Central memory CD8-positive, alpha-beta T cell (primary cell): ENCODE measurements at regions not wholly inside any gene's neighbourhood (a gene's known extent, or its start where the extent isn't known, plus 50 kb on each side); places are given as distances from the start of the nearest gene placed in this dataset.

ENCODE experiments used
- ATAC-seq: fragments of 150-1000 bp; cut with Tn5 transposase; replicated peaks from 2 replicates; pipeline ENCODE4 v1.10.0; 2022; ENCODE audit warnings: mild to moderate bottlenecking, moderate FRiP score, moderate number of reproducible peaks; ENCODE audit not compliant: poor library complexity, severe bottlenecking; ENCODE audit errors: extremely low read depth
- DNase-seq, 2 donors: peaks; one replicate each; pipeline ENCODE4 v3.0.0; 2021; ENCODE audit warnings: low spot score in 2 of 2
- H3K27ac Mint-ChIP-seq: one replicate; pipeline ENCODE4 v1.8.0; 2022; ENCODE audit warnings: low read depth, mild to moderate bottlenecking, moderate library complexity, mixed read lengths
- H3K27me3 Mint-ChIP-seq: one replicate; pipeline ENCODE4 v1.8.0; 2022; ENCODE audit warnings: mixed read lengths
- H3K36me3 Mint-ChIP-seq: one replicate; pipeline ENCODE4 v1.8.0; 2022; ENCODE audit warnings: mild to moderate bottlenecking, moderate library complexity, mixed read lengths; ENCODE audit not compliant: insufficient read depth
- H3K4me1 Mint-ChIP-seq: one replicate; pipeline ENCODE4 v1.8.0; 2022; ENCODE audit warnings: mixed read lengths
- H3K4me3 Mint-ChIP-seq: one replicate; pipeline ENCODE4 v1.8.0; 2022; ENCODE audit warnings: mild to moderate bottlenecking, moderate library complexity, mixed read lengths
- H3K9me3 Mint-ChIP-seq: one replicate; pipeline ENCODE4 v1.8.0; 2022; ENCODE audit warnings: mixed read lengths

DNA sequence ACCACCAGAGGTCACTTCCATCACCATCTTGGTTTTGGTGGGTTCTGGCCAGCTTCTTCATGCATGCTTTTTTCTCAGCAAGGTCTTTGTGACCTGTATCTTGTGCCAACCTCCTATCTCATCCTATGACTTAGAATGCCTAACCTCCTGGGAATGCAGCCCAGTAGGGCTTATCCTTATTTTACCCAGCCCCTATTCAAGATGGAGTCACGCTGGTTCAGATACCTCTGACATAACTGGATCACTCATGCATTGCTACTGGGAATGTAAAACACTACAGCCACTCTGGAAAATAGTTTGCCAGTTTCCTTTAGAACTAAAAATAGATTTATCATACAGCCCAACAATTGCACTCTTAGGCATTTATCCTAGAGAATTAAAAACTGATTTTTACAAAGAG is 219.2 kb downstream of the IRS1 start:
- H3K27me3 Mint-ChIP-seq: peaks cover 16% of the 10 kb centered on the region
- DNase-seq: no peak
- no peak for ATAC-seq
- no peak overlapping the region for H3K27ac Mint-ChIP-seq
- H3K36me3 Mint-ChIP-seq: no peaks in the 10 kb centered on the region
- H3K4me3 Mint-ChIP-seq: no peak overlapping the region
- no peaks in the 10 kb centered on the region for H3K4me1 Mint-ChIP-seq
- peaks cover 11% of the 10 kb centered on the region for H3K9me3 Mint-ChIP-seq

DNA sequence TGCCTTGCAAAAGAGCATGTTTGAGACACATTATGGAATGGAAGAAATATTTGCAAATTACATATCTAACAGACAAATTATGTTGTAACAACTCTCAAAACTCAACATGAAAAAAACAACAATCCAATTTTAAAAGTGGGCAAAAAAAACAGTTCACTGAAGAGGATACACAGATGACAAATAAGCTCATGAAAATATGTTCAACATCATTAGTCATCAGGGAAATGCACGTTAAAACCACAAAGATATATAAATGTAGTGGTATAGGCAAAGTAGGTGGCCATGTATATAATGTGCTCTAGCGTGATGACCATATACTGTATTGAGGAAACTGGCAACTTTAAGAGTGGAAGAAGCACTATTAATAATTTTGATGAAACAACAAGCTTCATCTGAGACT is 220.1 kb downstream of the IRS1 start:
- H3K36me3 Mint-ChIP-seq: no peaks in the 10 kb centered on the region

DNA sequence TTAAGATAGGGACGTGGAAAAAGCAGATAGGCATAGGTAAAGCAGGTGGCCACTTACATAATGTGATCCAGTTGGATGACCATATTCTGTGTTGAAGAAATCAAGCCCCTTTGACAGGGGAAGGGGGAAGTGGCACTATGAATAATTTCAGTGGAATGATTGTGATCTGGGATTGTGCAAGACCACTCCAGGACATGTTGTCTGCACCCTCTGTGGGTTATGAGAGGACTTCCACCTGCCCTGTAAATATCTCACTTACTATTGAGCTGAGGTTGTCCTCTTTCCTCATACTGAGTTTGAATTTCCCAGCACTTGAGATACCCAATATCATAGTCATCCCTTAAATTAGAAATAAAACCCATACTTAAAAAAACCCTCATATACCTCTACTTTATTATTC is 220.7 kb downstream of the IRS1 start:
- no peak overlapping the region for H3K27ac Mint-ChIP-seq
- no peak overlapping the region for H3K4me3 Mint-ChIP-seq
- no peaks in the 10 kb centered on the region for H3K36me3 Mint-ChIP-seq
- H3K4me1 Mint-ChIP-seq: no peaks in the 10 kb centered on the region
- peaks cover 11% of the 10 kb centered on the region for H3K9me3 Mint-ChIP-seq
- H3K27me3 Mint-ChIP-seq: peaks cover 16% of the 10 kb centered on the region
- DNase-seq: no peak
- ATAC-seq: no peak

More for the DNA sequence above, 220.1 kb downstream of the IRS1 start:
- H3K4me3 Mint-ChIP-seq: no peak overlapping the region
- H3K27me3 Mint-ChIP-seq: peaks cover 16% of the 10 kb centered on the region
- no peak overlapping the region for H3K27ac Mint-ChIP-seq
- H3K4me1 Mint-ChIP-seq: no peaks in the 10 kb centered on the region
- no peak for DNase-seq
- ATAC-seq: no peak
- peaks cover 11% of the 10 kb centered on the region for H3K9me3 Mint-ChIP-seq

DNA sequence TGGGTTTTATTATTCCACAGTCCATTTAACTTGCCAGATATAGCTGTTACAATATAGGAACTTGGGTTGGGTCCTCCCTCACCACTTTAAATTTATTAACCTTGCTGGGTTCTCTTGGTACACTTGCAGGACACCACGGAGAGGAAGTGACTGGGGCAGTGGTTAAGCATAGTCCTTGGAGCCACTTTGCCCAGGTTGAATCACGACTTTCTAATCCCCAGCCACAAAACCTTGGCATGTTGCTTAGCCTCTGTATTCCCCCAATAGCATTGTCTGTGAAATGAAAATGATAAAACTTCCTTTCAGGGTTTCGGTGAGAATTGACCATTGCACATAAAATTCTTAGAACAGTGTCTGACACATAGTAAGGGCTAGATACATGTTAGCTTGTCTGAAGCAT is 221.2 kb downstream of the IRS1 start:
- H3K36me3 Mint-ChIP-seq: no peaks in the 10 kb centered on the region
- DNase-seq: no peak
- H3K27me3 Mint-ChIP-seq: peaks cover 12% of the 10 kb centered on the region
- peaks cover 9% of the 10 kb centered on the region for H3K9me3 Mint-ChIP-seq
- no peak for ATAC-seq
- H3K4me1 Mint-ChIP-seq: no peaks in the 10 kb centered on the region
- H3K27ac Mint-ChIP-seq: no peak overlapping the region
- no peak overlapping the region for H3K4me3 Mint-ChIP-seq

DNA sequence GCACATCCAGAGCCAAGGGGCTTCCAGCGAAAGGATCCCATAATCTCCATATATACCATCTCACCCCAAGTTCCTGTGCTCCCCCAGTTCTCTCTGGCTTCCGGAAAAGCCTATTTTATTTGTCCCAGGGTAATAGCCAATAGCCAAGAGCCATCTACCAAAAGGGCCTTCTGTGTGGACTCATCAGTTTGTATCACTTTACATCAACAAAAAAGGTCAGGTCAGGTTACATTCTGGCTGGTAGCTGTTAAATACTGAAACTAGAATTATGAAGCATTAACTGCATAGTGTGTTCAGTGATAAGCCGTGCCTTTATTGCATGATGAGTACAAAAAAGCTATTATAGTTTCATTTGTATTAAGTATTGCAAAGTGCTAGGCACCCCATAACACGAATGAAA is 223.7 kb downstream of the IRS1 start:
- no peaks in the 10 kb centered on the region for H3K4me1 Mint-ChIP-seq
- ATAC-seq: no peak
- H3K36me3 Mint-ChIP-seq: no peaks in the 10 kb centered on the region
- no peak overlapping the region for H3K4me3 Mint-ChIP-seq
- no peak for DNase-seq
- H3K27me3 Mint-ChIP-seq: peaks cover 12% of the 10 kb centered on the region
- H3K27ac Mint-ChIP-seq: no peak overlapping the region
- H3K9me3 Mint-ChIP-seq: no peaks in the 10 kb centered on the region

DNA sequence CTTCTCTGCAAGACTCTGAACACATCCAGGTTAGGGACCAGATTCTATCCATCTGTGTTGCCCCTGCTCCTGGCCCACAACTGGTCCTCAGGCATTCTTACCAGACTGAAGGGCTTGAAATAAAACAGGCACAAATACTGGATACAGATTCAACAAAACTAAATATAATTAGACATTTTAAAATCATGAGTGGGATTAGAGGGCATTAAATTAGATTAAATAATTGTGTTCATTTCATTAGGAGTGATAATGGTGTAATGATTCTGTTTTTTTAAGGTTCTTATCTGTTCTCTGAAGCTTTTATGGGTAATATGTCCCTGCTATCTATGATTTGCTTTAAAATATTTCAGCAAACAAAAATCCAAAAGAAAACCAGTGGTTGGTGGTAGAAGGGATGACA is 226.5 kb downstream of the IRS1 start:
- no peak for ATAC-seq

DNA sequence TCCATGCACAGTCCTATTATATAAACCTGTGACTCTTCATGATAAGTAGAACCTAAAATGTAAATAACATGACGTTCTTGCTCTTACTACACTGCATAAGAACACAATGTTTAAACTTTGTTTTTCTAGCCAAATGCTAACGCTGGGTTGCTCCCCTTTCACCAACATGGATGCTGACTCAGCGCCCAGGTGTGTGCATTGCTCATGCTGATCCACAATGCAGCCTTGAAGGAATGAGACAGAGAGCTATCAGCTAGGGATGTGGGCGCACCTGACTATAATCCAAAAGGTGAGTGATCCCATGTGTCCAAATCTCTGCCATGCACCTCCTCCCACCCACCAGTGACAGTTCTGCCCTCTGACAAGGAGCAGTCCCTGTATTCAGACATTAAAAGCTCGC is 235.0 kb downstream of the IRS1 start:
- Mint-ChIP-seq H3K27me3 (peaks cover 20% of the 10 kb centered on the region), H3K4me3 (no peak overlapping the region), H3K36me3 (no peaks in the 10 kb centered on the region), H3K9me3 (no peaks in the 10 kb centered on the region), H3K4me1 (no peaks in the 10 kb centered on the region), H3K27ac (no peak overlapping the region)
- DNase-seq: no peak
- ATAC-seq: no peak

More for the DNA sequence above, 226.5 kb downstream of the IRS1 start:
- H3K27me3 Mint-ChIP-seq: peaks cover 12% of the 10 kb centered on the region
- H3K27ac Mint-ChIP-seq: no peak overlapping the region
- H3K36me3 Mint-ChIP-seq: no peaks in the 10 kb centered on the region
- H3K4me1 Mint-ChIP-seq: no peaks in the 10 kb centered on the region
- H3K9me3 Mint-ChIP-seq: no peaks in the 10 kb centered on the region
- H3K4me3 Mint-ChIP-seq: no peak overlapping the region
- no peak for DNase-seq

DNA sequence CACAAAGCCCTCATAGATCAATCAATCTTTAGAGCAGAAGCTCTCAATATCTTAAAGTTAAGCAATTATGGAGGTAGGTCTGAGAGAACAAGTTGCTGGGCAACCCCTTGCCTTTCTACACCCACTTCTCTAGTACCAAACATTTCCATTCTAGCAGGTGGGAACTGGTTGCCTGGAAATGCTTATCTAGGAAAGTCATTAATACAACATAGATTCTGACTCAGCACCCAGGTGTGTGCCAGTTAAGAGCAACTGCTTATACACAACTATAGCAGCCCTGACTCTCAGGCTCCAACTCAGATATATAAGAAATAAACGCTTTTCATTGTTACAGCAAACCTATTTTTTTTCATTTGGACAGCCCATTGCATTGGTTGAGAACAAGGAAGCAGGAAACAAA is 237.7 kb downstream of the IRS1 start:
- ATAC-seq: no peak
- Mint-ChIP-seq H3K9me3 (no peaks in the 10 kb centered on the region), H3K27me3 (peaks cover 30% of the 10 kb centered on the region), H3K27ac (no peak overlapping the region), H3K4me3 (no peak overlapping the region), H3K4me1 (no peaks in the 10 kb centered on the region), H3K36me3 (no peaks in the 10 kb centered on the region)
- DNase-seq: no peak

DNA sequence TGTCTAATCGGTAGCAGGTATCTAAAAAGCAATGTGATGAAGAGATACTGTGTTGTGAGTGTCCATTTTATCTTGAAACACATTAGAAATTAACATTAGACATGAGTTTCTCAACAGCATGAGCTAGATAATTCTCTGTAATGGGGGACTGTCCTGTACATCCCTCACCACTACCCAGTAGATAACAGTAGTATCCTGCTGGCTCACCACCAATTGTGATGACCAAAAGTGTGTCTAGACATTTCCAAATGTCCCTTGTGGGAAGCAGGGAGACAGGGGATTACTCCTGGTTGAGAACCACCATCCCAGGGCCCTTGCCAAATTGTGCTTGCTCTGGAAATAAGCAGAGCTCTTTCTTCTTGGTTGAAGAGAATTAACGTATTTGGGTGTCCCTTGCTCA is 239.3 kb downstream of the IRS1 start:
- Mint-ChIP-seq H3K4me1 (no peaks in the 10 kb centered on the region), H3K9me3 (no peaks in the 10 kb centered on the region), H3K36me3 (no peaks in the 10 kb centered on the region), H3K27me3 (peaks cover 30% of the 10 kb centered on the region), H3K27ac (no peak overlapping the region), H3K4me3 (no peak overlapping the region)
- no peak for DNase-seq
- ATAC-seq: no peak

DNA sequence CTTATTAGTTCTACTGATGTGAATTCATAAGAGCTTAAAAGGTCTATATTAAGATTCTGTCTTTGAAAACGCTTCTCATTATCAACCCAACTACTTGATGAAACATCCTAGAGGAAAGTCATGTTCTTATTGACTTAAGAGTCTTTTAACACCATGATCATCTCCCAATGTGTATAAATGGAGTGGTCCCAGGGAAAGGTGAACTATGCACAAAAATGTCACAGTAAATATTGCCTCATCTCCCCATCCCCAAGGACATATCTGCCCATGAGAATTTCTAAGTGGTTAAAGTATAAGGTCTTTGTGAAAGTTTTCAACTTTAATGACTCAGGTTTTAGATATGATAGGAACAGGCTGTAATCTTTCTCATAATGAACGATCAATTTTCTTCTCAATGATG is 240.1 kb downstream of the IRS1 start:
- no peak for DNase-seq
- Mint-ChIP-seq H3K36me3 (no peaks in the 10 kb centered on the region), H3K4me1 (no peaks in the 10 kb centered on the region), H3K27me3 (peaks cover 24% of the 10 kb centered on the region), H3K9me3 (no peaks in the 10 kb centered on the region), H3K4me3 (no peak overlapping the region), H3K27ac (no peak overlapping the region)
- no peak for ATAC-seq

DNA sequence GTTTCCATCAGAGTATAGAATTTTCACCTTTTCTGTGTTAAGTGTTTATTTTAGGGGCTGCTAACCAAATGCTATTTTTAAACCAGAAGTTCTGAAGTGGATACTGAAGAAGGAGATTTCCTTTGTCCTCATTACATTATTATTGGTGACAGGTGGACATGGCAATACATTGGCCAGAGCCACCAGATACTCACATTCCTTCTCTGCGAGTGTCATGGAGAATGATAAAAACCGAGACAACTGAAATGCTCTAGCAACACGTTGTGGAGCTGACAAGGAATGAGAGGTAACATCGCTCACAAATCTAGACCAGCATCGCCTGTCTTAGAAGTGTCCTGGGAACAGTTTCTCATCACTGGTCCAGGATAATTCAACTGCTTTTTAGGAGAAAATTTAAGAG is 241.2 kb downstream of the IRS1 start:
- no peak overlapping the region for H3K4me3 Mint-ChIP-seq
- no peak for DNase-seq
- H3K36me3 Mint-ChIP-seq: no peaks in the 10 kb centered on the region
- H3K9me3 Mint-ChIP-seq: no peaks in the 10 kb centered on the region
- no peaks in the 10 kb centered on the region for H3K4me1 Mint-ChIP-seq
- peaks cover 17% of the 10 kb centered on the region for H3K27me3 Mint-ChIP-seq
- no peak overlapping the region for H3K27ac Mint-ChIP-seq
- no peak for ATAC-seq

DNA sequence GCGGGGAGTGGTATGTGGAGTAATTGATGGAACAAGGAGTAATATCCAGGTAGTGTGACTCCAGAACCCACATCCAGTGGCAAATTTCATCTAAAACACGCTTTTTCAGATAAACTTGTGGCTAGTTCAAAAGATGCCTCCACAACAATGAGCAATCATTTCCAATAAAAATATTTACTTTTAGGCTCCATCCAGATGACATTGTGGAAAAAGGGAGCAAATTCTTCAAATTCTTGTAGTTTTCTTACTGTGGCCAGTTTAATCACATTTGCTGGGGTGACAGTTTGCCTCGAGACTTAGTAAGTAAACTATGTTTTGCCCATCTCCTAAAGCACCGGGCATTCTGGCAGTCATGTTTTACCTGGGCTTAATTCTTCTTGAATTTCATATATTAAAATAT is 243.6 kb downstream of the IRS1 start:
- H3K9me3 Mint-ChIP-seq: no peaks in the 10 kb centered on the region
- no peaks in the 10 kb centered on the region for H3K36me3 Mint-ChIP-seq
- ATAC-seq (no peak), DNase-seq (no peak)
- H3K4me1 Mint-ChIP-seq: no peaks in the 10 kb centered on the region
- H3K27me3 Mint-ChIP-seq: peaks cover 17% of the 10 kb centered on the region
- H3K27ac Mint-ChIP-seq: no peak overlapping the region
- no peak overlapping the region for H3K4me3 Mint-ChIP-seq

DNA sequence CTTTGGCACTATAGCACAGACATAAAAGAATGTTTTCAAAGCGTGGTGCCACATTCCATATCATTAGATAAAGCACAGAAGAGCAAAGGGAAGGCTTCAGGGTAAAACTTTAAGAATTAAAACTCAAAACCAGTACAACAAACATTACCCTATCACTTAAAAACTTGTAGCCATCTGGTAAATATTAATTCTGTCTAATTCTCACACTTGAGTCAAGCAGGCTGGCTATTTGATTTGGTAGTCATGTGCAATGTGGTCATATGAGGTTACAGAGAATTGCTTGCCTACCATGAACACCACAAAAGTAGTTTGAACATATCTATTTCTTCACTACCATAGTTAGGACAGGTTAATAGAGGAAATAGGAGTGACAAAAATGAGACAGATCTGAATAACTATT is 244.9 kb downstream of the IRS1 start:
- ATAC-seq: no peak
- Mint-ChIP-seq H3K36me3 (no peaks in the 10 kb centered on the region), H3K4me1 (no peaks in the 10 kb centered on the region), H3K4me3 (no peak overlapping the region), H3K27me3 (peaks cover 17% of the 10 kb centered on the region), H3K27ac (no peak overlapping the region), H3K9me3 (no peaks in the 10 kb centered on the region)
- no peak for DNase-seq

DNA sequence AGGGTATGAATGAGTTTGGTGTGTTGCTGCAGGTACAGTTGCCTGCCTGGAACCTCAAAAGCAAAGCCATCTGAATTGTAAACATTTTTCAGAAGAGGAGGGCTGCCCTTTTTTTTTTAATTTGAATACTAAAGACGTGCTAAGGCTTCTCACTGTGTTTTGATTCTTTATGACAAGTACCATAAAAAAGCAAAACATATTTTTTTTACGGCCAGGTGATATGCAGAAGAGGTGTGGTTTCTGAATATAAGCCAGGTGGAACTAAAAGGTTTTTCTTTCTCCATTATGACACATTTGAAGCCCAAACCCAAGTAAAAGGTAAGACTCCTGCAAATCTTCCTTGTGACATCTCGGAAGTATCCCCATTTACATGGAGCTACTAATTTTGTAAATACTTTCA is 246.3 kb downstream of the IRS1 start:
- H3K36me3 Mint-ChIP-seq: no peaks in the 10 kb centered on the region
- H3K4me1 Mint-ChIP-seq: no peaks in the 10 kb centered on the region
- ATAC-seq (no peak), DNase-seq (no peak)
- no peak overlapping the region for H3K4me3 Mint-ChIP-seq
- no peak overlapping the region for H3K27ac Mint-ChIP-seq
- peaks cover 17% of the 10 kb centered on the region for H3K27me3 Mint-ChIP-seq
- no peaks in the 10 kb centered on the region for H3K9me3 Mint-ChIP-seq
